ENCODE measurements at regions not wholly inside any gene's neighbourhood (a gene's known extent, or its start where the extent isn't known, plus 50 kb on each side); places are given as distances from the start of the nearest gene placed in this dataset.
A peak's percentile ranks its signal among the peaks of the same experiment; 100 is the strongest.

GRCh38 chr13:88862095-88862620, 1191.0 kb downstream of the SLITRK5 start:
- H3K9ac ChIP-seq (ENCODE audit: low read length), result no peak overlapping the region
- H3K4me3 ChIP-seq (ENCODE audit: low read length), result no peak overlapping the region
- H3K27me3 ChIP-seq (ENCODE audit: low read length), result no peaks in the 10 kb centered on the region
- H3K9me3 ChIP-seq (ENCODE audit: low read length), result no peaks in the 10 kb centered on the region
- no peaks in the 10 kb centered on the region for H3K36me3 ChIP-seq (ENCODE audit: insufficient read depth, low read length)
- no peaks in the 10 kb centered on the region for H4K20me1 ChIP-seq (ENCODE audit: insufficient read depth, low read depth, low read length)
- no peak overlapping the region for H3K4me2 ChIP-seq (ENCODE audit: low read depth, low read length, poor library complexity, severe bottlenecking)
- H3K27ac ChIP-seq (ENCODE audit: low read length), result no peak overlapping the region
- peaks cover 2% of the 10 kb centered on the region; the same call in 1 of the 2 replicates for H3K4me1 ChIP-seq (ENCODE audit: low read length)
- no peaks in the 10 kb centered on the region for H3K79me2 ChIP-seq (ENCODE audit: low read length)
- H3K9me2 ChIP-seq (replicated peaks; ENCODE audit: insufficient read depth, low read length), result no peaks in the 10 kb centered on the region
- DNase-seq, result no peak
- H2AFZ ChIP-seq (ENCODE audit: low read length), result peak overlapping the region; percentile 87

- no peak overlapping the region for H3K27ac ChIP-seq (ENCODE audit: low read length)
- H3K4me1 ChIP-seq (ENCODE audit: low read length), result no peaks in the 10 kb centered on the region
- no peaks in the 10 kb centered on the region for H3K27me3 ChIP-seq (ENCODE audit: low read length)
- H3K4me2 ChIP-seq (ENCODE audit: low read depth, low read length, poor library complexity, severe bottlenecking), result no peak overlapping the region
- no peaks in the 10 kb centered on the region for H3K36me3 ChIP-seq (ENCODE audit: insufficient read depth, low read length)
- no peaks in the 10 kb centered on the region for H3K9me3 ChIP-seq (ENCODE audit: low read length)
- H4K20me1 ChIP-seq (ENCODE audit: insufficient read depth, low read depth, low read length), result no peaks in the 10 kb centered on the region
- no peak for DNase-seq
- H3K4me3 ChIP-seq (ENCODE audit: low read length), result no peak overlapping the region
- H2AFZ ChIP-seq (ENCODE audit: low read length), result peak overlapping the region; percentile 60
- H3K79me2 ChIP-seq (ENCODE audit: low read length), result no peaks in the 10 kb centered on the region
- no peaks in the 10 kb centered on the region for H3K9me2 ChIP-seq (replicated peaks; ENCODE audit: insufficient read depth, low read length)
- no peak overlapping the region for H3K9ac ChIP-seq (ENCODE audit: low read length)
Measured at GRCh38 chr13:88863116-88863515, 1191.9 kb downstream of the SLITRK5 start.

GRCh38 chr13:88866195-88866594, 1195.0 kb downstream of the SLITRK5 start:
- no peak overlapping the region for H3K4me2 ChIP-seq (ENCODE audit: low read depth, low read length, poor library complexity, severe bottlenecking)
- no peaks in the 10 kb centered on the region for H3K4me1 ChIP-seq (ENCODE audit: low read length)
- H3K79me2 ChIP-seq (ENCODE audit: low read length), result no peaks in the 10 kb centered on the region
- no peak overlapping the region for H3K27ac ChIP-seq (ENCODE audit: low read length)
- no peaks in the 10 kb centered on the region for H4K20me1 ChIP-seq (ENCODE audit: insufficient read depth, low read depth, low read length)
- no peak overlapping the region for H3K4me3 ChIP-seq (ENCODE audit: low read length)
- H3K36me3 ChIP-seq (ENCODE audit: insufficient read depth, low read length), result no peaks in the 10 kb centered on the region; the same call in 1 of the 2 replicates
- no peak for DNase-seq
- H3K9me2 ChIP-seq (replicated peaks; ENCODE audit: insufficient read depth, low read length), result no peaks in the 10 kb centered on the region
- H2AFZ ChIP-seq (ENCODE audit: low read length), result peak overlapping the region; percentile 89; the same call in 1 of the 2 replicates
- H3K9me3 ChIP-seq (ENCODE audit: low read length), result 0 out of 2 replicates have a peak, but pooled peaks cover 5% of the 10 kb centered on the region
- no peak overlapping the region for H3K9ac ChIP-seq (ENCODE audit: low read length)
- no peaks in the 10 kb centered on the region for H3K27me3 ChIP-seq (ENCODE audit: low read length)

GRCh38 chr13:88883741-88884140, 1212.6 kb downstream of the SLITRK5 start:
- Histone ChIP-seq H3K27ac (ENCODE audit: low read length) (no peak overlapping the region), H3K4me1 (ENCODE audit: low read length) (peaks cover 3% of the 10 kb centered on the region; the same call in 1 of the 2 replicates), H3K27me3 (ENCODE audit: low read length) (no peaks in the 10 kb centered on the region), H3K36me3 (ENCODE audit: insufficient read depth, low read length) (no peaks in the 10 kb centered on the region), H3K4me3 (ENCODE audit: low read length) (no peak overlapping the region), H2AFZ (ENCODE audit: low read length) (peak overlapping the region; percentile 61; the same call in 1 of the 2 replicates), H3K9me2 (replicated peaks; ENCODE audit: insufficient read depth, low read length) (no peaks in the 10 kb centered on the region), H3K9ac (ENCODE audit: low read length) (no peak overlapping the region), H3K4me2 (ENCODE audit: low read depth, low read length, poor library complexity, severe bottlenecking) (no peak overlapping the region), H3K79me2 (ENCODE audit: low read length) (no peaks in the 10 kb centered on the region), H3K9me3 (ENCODE audit: low read length) (no peaks in the 10 kb centered on the region; the same call in 1 of the 2 replicates), H4K20me1 (ENCODE audit: insufficient read depth, low read depth, low read length) (no peaks in the 10 kb centered on the region)
- no peak for DNase-seq

GRCh38 chr13:88887045-88887662, 1216.0 kb downstream of the SLITRK5 start:
- no peaks in the 10 kb centered on the region for H3K36me3 ChIP-seq (ENCODE audit: insufficient read depth, low read length)
- no peak overlapping the region for H3K27ac ChIP-seq (ENCODE audit: low read length)
- H2AFZ ChIP-seq (ENCODE audit: low read length), result peak overlapping the region; percentile 66
- no peaks in the 10 kb centered on the region for H3K79me2 ChIP-seq (ENCODE audit: low read length)
- H3K9me3 ChIP-seq (ENCODE audit: low read length), result no peaks in the 10 kb centered on the region; the same call in 1 of the 2 replicates
- DNase-seq, result peak; percentile 82
- H3K4me3 ChIP-seq (ENCODE audit: low read length), result no peak overlapping the region; the same call in 1 of the 2 replicates
- no peak overlapping the region for H3K9ac ChIP-seq (ENCODE audit: low read length)
- H3K4me1 ChIP-seq (ENCODE audit: low read length), result peaks cover 3% of the 10 kb centered on the region; the same call in 1 of the 2 replicates
- peak overlapping the region; percentile 9 for H3K4me2 ChIP-seq (ENCODE audit: low read depth, low read length, poor library complexity, severe bottlenecking)
- H4K20me1 ChIP-seq (ENCODE audit: insufficient read depth, low read depth, low read length), result no peaks in the 10 kb centered on the region
- no peaks in the 10 kb centered on the region for H3K9me2 ChIP-seq (replicated peaks; ENCODE audit: insufficient read depth, low read length)
- no peaks in the 10 kb centered on the region for H3K27me3 ChIP-seq (ENCODE audit: low read length)

- Histone ChIP-seq H3K36me3 (ENCODE audit: insufficient read depth, low read length) (no peaks in the 10 kb centered on the region; the same call in 1 of the 2 replicates), H3K27me3 (ENCODE audit: low read length) (no peaks in the 10 kb centered on the region), H3K4me1 (ENCODE audit: low read length) (no peaks in the 10 kb centered on the region), H3K9me2 (replicated peaks; ENCODE audit: insufficient read depth, low read length) (no peaks in the 10 kb centered on the region), H3K4me2 (ENCODE audit: low read depth, low read length, poor library complexity, severe bottlenecking) (no peak overlapping the region), H2AFZ (ENCODE audit: low read length) (peak overlapping the region; percentile 90; the same call in 1 of the 2 replicates), H3K9me3 (ENCODE audit: low read length) (peaks cover 7% of the 10 kb centered on the region), H4K20me1 (ENCODE audit: insufficient read depth, low read depth, low read length) (no peaks in the 10 kb centered on the region), H3K4me3 (ENCODE audit: low read length) (no peak overlapping the region), H3K27ac (ENCODE audit: low read length) (no peak overlapping the region), H3K79me2 (ENCODE audit: low read length) (no peaks in the 10 kb centered on the region), H3K9ac (ENCODE audit: low read length) (no peak overlapping the region)
- no peak for DNase-seq
Measured at GRCh38 chr13:88895261-88895941, 1224.2 kb downstream of the SLITRK5 start.

GRCh38 chr13:88896466-88896865, 1225.3 kb downstream of the SLITRK5 start:
- no peaks in the 10 kb centered on the region for H3K4me1 ChIP-seq (ENCODE audit: low read length)
- no peak overlapping the region for H3K27ac ChIP-seq (ENCODE audit: low read length)
- no peaks in the 10 kb centered on the region for H4K20me1 ChIP-seq (ENCODE audit: insufficient read depth, low read depth, low read length)
- no peak for DNase-seq
- no peak overlapping the region for H3K4me3 ChIP-seq (ENCODE audit: low read length)
- no peaks in the 10 kb centered on the region for H3K9me2 ChIP-seq (replicated peaks; ENCODE audit: insufficient read depth, low read length)
- H3K9me3 ChIP-seq (ENCODE audit: low read length), result peaks cover 7% of the 10 kb centered on the region
- no peaks in the 10 kb centered on the region for H3K27me3 ChIP-seq (ENCODE audit: low read length)
- H3K4me2 ChIP-seq (ENCODE audit: low read depth, low read length, poor library complexity, severe bottlenecking), result no peak overlapping the region
- H3K36me3 ChIP-seq (ENCODE audit: insufficient read depth, low read length), result no peaks in the 10 kb centered on the region; the same call in 1 of the 2 replicates
- peak overlapping the region; percentile 90 for H2AFZ ChIP-seq (ENCODE audit: low read length)
- no peak overlapping the region for H3K9ac ChIP-seq (ENCODE audit: low read length)
- no peaks in the 10 kb centered on the region for H3K79me2 ChIP-seq (ENCODE audit: low read length)

GRCh38 chr13:88908961-88909441, 1237.8 kb downstream of the SLITRK5 start:
- no peak overlapping the region for H3K27ac ChIP-seq (ENCODE audit: low read length)
- peak overlapping the region; percentile 69 for H2AFZ ChIP-seq (ENCODE audit: low read length)
- DNase-seq, result no peak
- H3K79me2 ChIP-seq (ENCODE audit: low read length), result no peaks in the 10 kb centered on the region
- no peaks in the 10 kb centered on the region for H4K20me1 ChIP-seq (ENCODE audit: insufficient read depth, low read depth, low read length)
- H3K27me3 ChIP-seq (ENCODE audit: low read length), result no peaks in the 10 kb centered on the region
- no peaks in the 10 kb centered on the region for H3K36me3 ChIP-seq (ENCODE audit: insufficient read depth, low read length)
- no peak overlapping the region for H3K9ac ChIP-seq (ENCODE audit: low read length)
- no peaks in the 10 kb centered on the region for H3K9me2 ChIP-seq (replicated peaks; ENCODE audit: insufficient read depth, low read length)
- no peak overlapping the region for H3K4me3 ChIP-seq (ENCODE audit: low read length)
- no peaks in the 10 kb centered on the region for H3K4me1 ChIP-seq (ENCODE audit: low read length)
- H3K9me3 ChIP-seq (ENCODE audit: low read length), result 0 out of 2 replicates have a peak, but pooled peaks cover 5% of the 10 kb centered on the region
- no peak overlapping the region for H3K4me2 ChIP-seq (ENCODE audit: low read depth, low read length, poor library complexity, severe bottlenecking)
